IMR-90 (cell line): ENCODE measurements at regions not wholly inside any gene's neighbourhood (a gene's known extent, or its start where the extent isn't known, plus 50 kb on each side); places are given as distances from the start of the nearest gene placed in this dataset.

Experiments used
- ATAC-seq: fragments of 200-7000 bp; cut with Tn5 transposase; 2 replicates; pipeline ENCODE4 v1.9.1; 2020; ENCODE audit warnings: low read depth, mild to moderate bottlenecking, moderate library complexity
- BruUV-seq: library from RNA; stranded (reverse); fragments of 400-500 nt; replicated peaks from 2 replicates; lab custom pipeline; 2021; lab: Mats Ljungman, UMichigan
- CTCF ChIA-PET: fragments of 300-600 bp; formaldehyde crosslinking; extraction: SDS; loops from one replicate; lab custom pipeline; 2021; ENCODE audit warnings: antibody characterized with exemption; lab: Yijun Ruan, JAX
- POLR2A ChIA-PET: fragments of 300-600 bp; sonication (Branson Sonifier 250); formaldehyde crosslinking; loops from one replicate; lab custom pipeline; 2022; ENCODE audit warnings: antibody characterized with exemption; ENCODE audit not compliant: unreplicated experiment; lab: Charles Lee
- DNase-seq: peaks from one replicate; pipeline ENCODE4 v3.0.0; 2013
- H2AFZ ChIP-seq: replicated peaks from 2 replicates; pipeline ENCODE3; 2013; ENCODE audit warnings: low read length, mild to moderate bottlenecking; ENCODE audit not compliant: poor library complexity
- H2AK5ac ChIP-seq: 2 replicates; pipeline ENCODE4 v1.6.1; 2013; ENCODE audit warnings: low read depth, low read length, inconsistent platforms
- H2AK9ac ChIP-seq: replicated peaks from 2 replicates; pipeline ENCODE3; 2013; ENCODE audit warnings: mild to moderate bottlenecking, low read depth, low read length, moderate library complexity; ENCODE audit not compliant: poor library complexity
- H2BK120ac ChIP-seq: 2 replicates; pipeline ENCODE4 v1.6.1; 2013; ENCODE audit warnings: low read depth, low read length, inconsistent platforms
- H2BK15ac ChIP-seq: 3 replicates; pipeline ENCODE4 v1.6.1; 2013; ENCODE audit warnings: low read depth, low read length, inconsistent platforms
- H2BK20ac ChIP-seq: 2 replicates; pipeline ENCODE4 v1.6.1; 2013; ENCODE audit warnings: low read depth, mild to moderate bottlenecking, inconsistent platforms, low read length, moderate library complexity
- H2BK5ac ChIP-seq: 2 replicates; pipeline ENCODE4 v1.6.1; 2013; ENCODE audit warnings: mild to moderate bottlenecking, low read depth, low read length, inconsistent platforms; ENCODE audit not compliant: poor library complexity, severe bottlenecking
- H3K14ac ChIP-seq: replicated peaks from 2 replicates; pipeline ENCODE4 v1.6.1; 2013; ENCODE audit warnings: low read depth, low read length, inconsistent platforms
- H3K18ac ChIP-seq: 2 replicates; pipeline ENCODE4 v1.6.1; 2013; ENCODE audit warnings: low read depth, low read length, control low read depth
- H3K23ac ChIP-seq: 2 replicates; pipeline ENCODE4 v1.6.1; 2013; ENCODE audit warnings: low read depth, low read length, inconsistent platforms
- H3K27ac ChIP-seq: 2 replicates; pipeline ENCODE4 v1.5.1; 2013; ENCODE audit warnings: mild to moderate bottlenecking, control low read depth, low read length; ENCODE audit not compliant: insufficient read depth
- H3K27me3 ChIP-seq: 2 replicates; pipeline ENCODE4 v1.6.1; 2013; ENCODE audit warnings: low read length; ENCODE audit not compliant: control insufficient read depth, insufficient read depth
- H3K36me3 ChIP-seq: 2 replicates; pipeline ENCODE4 v1.6.1; 2013; ENCODE audit warnings: low read length, mixed read lengths; ENCODE audit not compliant: control insufficient read depth, insufficient read depth
- H3K4ac ChIP-seq: 2 replicates; pipeline ENCODE4 v1.6.1; 2013; ENCODE audit warnings: low read depth, low read length, inconsistent platforms
- H3K4me1 ChIP-seq: 2 replicates; pipeline ENCODE4 v1.6.1; 2013; ENCODE audit warnings: low read length, mixed read lengths; ENCODE audit not compliant: control insufficient read depth, insufficient read depth
- H3K4me2 ChIP-seq: 2 replicates; pipeline ENCODE4 v1.6.1; 2013; ENCODE audit warnings: low read depth, mild to moderate bottlenecking, control low read depth, low read length, moderate library complexity
- H3K4me3 ChIP-seq: 2 replicates; pipeline ENCODE4 v1.5.1; 2013; ENCODE audit warnings: low read depth, mild to moderate bottlenecking, control low read depth, low read length, moderate library complexity; ENCODE audit not compliant: insufficient read depth
- H3K56ac ChIP-seq: 2 replicates; pipeline ENCODE4 v1.6.1; 2013; ENCODE audit warnings: low read length, inconsistent platforms; ENCODE audit not compliant: insufficient read depth; ENCODE audit errors: extremely low read depth
- H3K79me1 ChIP-seq, 2 experiments: 2 replicates each; pipeline ENCODE4 v1.6.1; 2013; ENCODE audit warnings: low read length in 2 of 2, inconsistent platforms in 1 of 2, low read depth in 1 of 2
- H3K9ac ChIP-seq: 2 replicates; pipeline ENCODE4 v1.6.1; 2013; ENCODE audit warnings: low read depth, low read length, control low read depth
- H3K9me1 ChIP-seq: 2 replicates; pipeline ENCODE4 v1.6.1; 2013; ENCODE audit warnings: low read length, inconsistent platforms; ENCODE audit not compliant: insufficient read depth
- H3K9me3 ChIP-seq: 2 replicates; pipeline ENCODE4 v1.6.1; 2013; ENCODE audit warnings: low read length; ENCODE audit not compliant: control insufficient read depth, insufficient read depth
- H4K20me1 ChIP-seq: 2 replicates; pipeline ENCODE4 v1.6.1; 2013; ENCODE audit warnings: low read length, inconsistent platforms; ENCODE audit not compliant: insufficient read depth
- H4K5ac ChIP-seq: 2 replicates; pipeline ENCODE4 v1.6.1; 2013; ENCODE audit warnings: mild to moderate bottlenecking, low read depth, low read length, control low read depth
- H4K8ac ChIP-seq, 2 experiments: 2 replicates each; pipeline ENCODE4 v1.6.1; 2013; ENCODE audit warnings: low read depth in 2 of 2, low read length in 2 of 2, control low read depth in 1 of 2, inconsistent platforms in 1 of 2
- H4K91ac ChIP-seq: 2 replicates; pipeline ENCODE4 v1.6.1; 2013; ENCODE audit warnings: low read depth, low read length, inconsistent platforms; ENCODE audit not compliant: insufficient read depth
- BHLHE40 ChIP-seq: fragments of 150-350 bp; IDR thresholded peaks from 2 replicates; pipeline ENCODE4 v1.6.1; 2016; ENCODE audit warnings: mild to moderate bottlenecking, low read depth, low read length
- CEBPB ChIP-seq: IDR thresholded peaks from 2 replicates; pipeline ENCODE4 v1.6.1; 2012; ENCODE audit warnings: low read depth, low read length, improper control_type of control experiment
- CHD1 ChIP-seq: IDR thresholded peaks from 2 replicates; pipeline ENCODE4 v1.6.1; 2012; ENCODE audit warnings: low read depth, low read length, improper control_type of control experiment
- MAZ ChIP-seq: IDR thresholded peaks from 2 replicates; pipeline ENCODE4 v1.6.1; 2012; ENCODE audit warnings: low read depth, mild to moderate bottlenecking, low read length, improper control_type of control experiment, moderate library complexity, borderline replicate concordance
- NFE2L2 ChIP-seq: fragments of 150-350 bp; IDR thresholded peaks from 2 replicates; pipeline ENCODE4 v1.6.1; 2016; ENCODE audit warnings: low read depth, mild to moderate bottlenecking, low read length
- POLR2A ChIP-seq: IDR thresholded peaks from 2 replicates; pipeline ENCODE4 v1.6.1; 2012; ENCODE audit warnings: mild to moderate bottlenecking, low read depth, low read length
- RAD21 ChIP-seq: IDR thresholded peaks from 2 replicates; pipeline ENCODE4 v1.6.1; 2012; ENCODE audit warnings: low read length, improper control_type of control experiment
- RCOR1 ChIP-seq: IDR thresholded peaks from 2 replicates; pipeline ENCODE4 v1.6.1; 2012; ENCODE audit warnings: mild to moderate bottlenecking, low read length, improper control_type of control experiment; ENCODE audit not compliant: insufficient replicate concordance
- RFX5 ChIP-seq: IDR thresholded peaks from 2 replicates; pipeline ENCODE4 v1.8.0; 2012; ENCODE audit warnings: low read depth, mild to moderate bottlenecking, low read length, moderate library complexity
- SMC3 ChIP-seq: fragments of 150-350 bp; IDR thresholded peaks from 2 replicates; pipeline ENCODE4 v1.6.1; 2016; ENCODE audit warnings: low read depth, mild to moderate bottlenecking, antibody characterized with exemption, low read length, moderate library complexity
- WGBS, 2 experiments: methylation state at CpG; one replicate each; pipeline versions ENCODE4 v1.1.5 to v1.1.7; 2013; ENCODE audit warnings: missing lambda C conversion rate in 2 of 2; ENCODE audit not compliant: insufficient read length in 1 of 2; ENCODE audit errors: extremely low coverage in 2 of 2; 5-methylcytosine and 5-hydroxymethylcytosine counted together
- dilution Hi-C: fragments of 300-500 bp; cut with HindIII; formaldehyde crosslinking; loops from one replicate; pipeline ENCODE4 v1.14.3; 2018; ENCODE audit warnings: low sequenced_read_pairs; ENCODE audit not compliant: unreplicated experiment
- in situ Hi-C: fragments of 300-500 bp; cut with MboI; formaldehyde crosslinking; loops from 3 replicates; pipeline ENCODE4 v1.14.3; 2019; ENCODE audit warnings: low sequenced_read_pairs, inconsistent platforms, mixed read lengths
- intact Hi-C: fragments of 100-400 bp; cut with micrococcal nuclease; formaldehyde crosslinking; loops from 2 replicates; pipeline ENCODE4 v1.10.0; 2022

DNA sequence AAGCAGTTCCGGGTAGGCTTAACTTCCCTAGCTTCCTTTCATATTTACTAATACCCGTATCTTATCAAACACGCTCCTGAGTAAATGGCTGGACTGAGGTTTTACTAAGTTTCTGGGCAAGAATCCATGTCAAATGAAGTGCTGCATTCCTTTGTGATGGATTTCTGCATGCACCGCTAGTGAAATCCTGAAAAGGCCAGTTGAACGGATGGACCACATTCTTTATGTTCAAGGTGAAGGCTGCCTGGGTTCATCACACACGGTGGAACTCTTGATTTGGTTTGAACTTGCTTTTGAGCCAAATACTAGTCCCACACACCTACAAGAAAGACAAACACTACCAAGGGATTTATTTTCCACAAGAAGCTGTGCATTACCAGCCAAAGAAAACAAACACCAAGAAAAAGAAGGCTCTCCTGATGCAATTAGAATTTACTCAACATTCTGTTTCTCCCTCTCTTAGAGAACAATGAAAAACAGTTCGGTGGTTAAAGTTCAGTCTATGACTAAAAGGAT, 255.0 kb upstream of the SEMA3C start:
- Histone ChIP-seq H3K27ac (peak overlapping the region; percentile 32; the same call in 1 of the 2 replicates), H3K4ac (no peak overlapping the region), H3K36me3 (no peaks in the 10 kb centered on the region), H4K8ac (peak overlapping the region in 1 of 2 experiments; percentile 52; a peak in 2 of 4 replicates), H3K14ac (0 out of 2 replicates have a peak overlapping the region, but pooled peaks have one; percentile 5), H3K4me2 (peak overlapping the region; percentile 78), H2BK15ac (0 out of 3 replicates have a peak overlapping the region, but pooled peaks have one; percentile 2), H2BK20ac (peak overlapping the region; percentile 55), H2AK9ac (no peak overlapping the region), H2AK5ac (no peak overlapping the region), H2AFZ (peak overlapping the region; percentile 46), H3K9me3 (no peaks in the 10 kb centered on the region), H3K23ac (0 out of 2 replicates have a peak overlapping the region, but pooled peaks have one; percentile 6), H4K20me1 (no peaks in the 10 kb centered on the region), H2BK120ac (peak overlapping the region; percentile 27), H3K56ac (no peak overlapping the region), H3K4me3 (peak overlapping the region; percentile 10; the same call in 1 of the 2 replicates), H2BK5ac (peak overlapping the region; percentile 81), H3K18ac (peak overlapping the region; percentile 13; the same call in 1 of the 2 replicates), H3K9me1 (no peaks in the 10 kb centered on the region), H3K4me1 (peaks cover 7% of the 10 kb centered on the region; the same call in 1 of the 2 replicates), H3K79me1 (no peaks in the 10 kb centered on the region), H4K5ac (no peak overlapping the region; the same call in 1 of the 2 replicates), H4K91ac (no peak overlapping the region), H3K9ac (no peak overlapping the region), H3K27me3 (no peaks in the 10 kb centered on the region)
- ATAC-seq = peak; percentile 79
- 0% methylated on average over 2 of the region's 7 CpGs; no CpG with 5 or more reads in 1 of the 2 experiments for WGBS, 2 experiments
- DNase-seq = peak; percentile 87
- ChIA-PET POLR2A (no interaction called here), CTCF (no interaction called here)
- intact Hi-C loops (no loop called here), dilution Hi-C loops (no loop called here), in situ Hi-C loops (no loop called here)
- no peak for TF ChIP-seq CHD1
- TF ChIP-seq MAZ = no peak
- TF ChIP-seq RCOR1 = no peak
- no peak for TF ChIP-seq SMC3
- TF ChIP-seq POLR2A = no peak
- no peak for TF ChIP-seq RFX5
- TF ChIP-seq NFE2L2 = no peak
- peak; percentile 66 for TF ChIP-seq CEBPB
- peak; percentile 3; the same call in 1 of the 2 replicates for TF ChIP-seq BHLHE40
- no peak for TF ChIP-seq RAD21
- no TSS peak for BruUV-seq
